HEK293 (cell line): ENCODE measurements at regions not wholly inside any gene's neighbourhood (a gene's known extent, or its start where the extent isn't known, plus 50 kb on each side); places are given as distances from the start of the nearest gene placed in this dataset.
"Not testable (repeated sequence)": the region's sequence is repeated elsewhere in the genome, so short reads cannot be mapped to it uniquely, and the experiment has no call there.

Source experiments
- CTCF ChIA-PET: fragments of 350-600 bp; formaldehyde crosslinking; extraction: SDS; loops from one replicate; lab custom pipeline; 2021; ENCODE audit warnings: antibody characterized with exemption; lab: Yijun Ruan, JAX
- POLR2A ChIA-PET: fragments of 300-600 bp; formaldehyde crosslinking; extraction: SDS; loops from one replicate; lab custom pipeline; 2020; ENCODE audit warnings: antibody characterized with exemption, inconsistent platforms; lab: Yijun Ruan, JAX
- H3K27ac ChIP-seq: fragments of 200-500 bp; sonication (Bioruptor generic); 2 replicates; pipeline ENCODE4 v1.5.1; 2014; ENCODE audit warnings: low read depth, low read length, control low read depth, inconsistent platforms; ENCODE audit errors: extremely low read depth
- H3K36me3 ChIP-seq, 2 experiments: fragments of 200-500 bp in 1 of 2; sonication (Bioruptor generic) in 1 of 2; 1 replicate in 1 of 2; 2 replicates in 1 of 2; pipeline ENCODE4 v1.5.1; 2014 to 2017; ENCODE audit warnings: inconsistent platforms in 2 of 2, low read length in 2 of 2; ENCODE audit not compliant: control insufficient read depth in 2 of 2, insufficient read depth in 1 of 2
- H3K4me1 ChIP-seq: fragments of 200-500 bp; sonication (Bioruptor generic); 2 replicates; pipeline ENCODE4 v1.5.1; 2014; ENCODE audit warnings: mild to moderate bottlenecking, low read length, inconsistent platforms; ENCODE audit not compliant: control insufficient read depth, insufficient read depth
- H3K4me3 ChIP-seq: 2 replicates; pipeline ENCODE4 v1.5.1; 2011; ENCODE audit warnings: low read depth, mild to moderate bottlenecking, control low read depth, low read length, moderate library complexity
- H3K9me3 ChIP-seq: fragments of 200-500 bp; sonication (Bioruptor generic); 2 replicates; pipeline ENCODE4 v1.5.1; 2014; ENCODE audit warnings: low read depth, low read length, inconsistent platforms; ENCODE audit not compliant: control insufficient read depth, insufficient read depth
- EGR2 ChIP-seq: fragments of 450-650 bp; formaldehyde crosslinking; IDR thresholded peaks from 2 replicates; pipeline ENCODE4 v1.5.1; 2016; ENCODE audit warnings: low read depth, missing biosample characterization, missing genetic modification characterization
- KLF17 ChIP-seq: fragments of 450-650 bp; formaldehyde crosslinking; IDR thresholded peaks from 2 replicates; pipeline ENCODE4 v1.5.1; 2016; ENCODE audit warnings: missing biosample characterization, missing genetic modification characterization
- KLF7 ChIP-seq: fragments of 450-650 bp; formaldehyde crosslinking; IDR thresholded peaks from 2 replicates; pipeline ENCODE4 v1.5.1; 2016; ENCODE audit warnings: missing biosample characterization, missing genetic modification characterization, borderline replicate concordance
- MYNN ChIP-seq: fragments of 450-650 bp; formaldehyde crosslinking; IDR thresholded peaks from 2 replicates; pipeline ENCODE4 v1.5.1; 2016; ENCODE audit warnings: missing biosample characterization, missing genetic modification characterization, borderline replicate concordance
- PRDM6 ChIP-seq: fragments of 450-650 bp; formaldehyde crosslinking; IDR thresholded peaks from 2 replicates; pipeline ENCODE4 v1.5.1; 2017; ENCODE audit warnings: missing biosample characterization, missing genetic modification characterization
- TCF7L2 ChIP-seq: IDR thresholded peaks from 2 replicates; pipeline ENCODE4 v1.6.1; 2011; ENCODE audit warnings: low read depth, mild to moderate bottlenecking, inconsistent platforms, low read length, moderate library complexity, borderline replicate concordance
- ZFHX2 ChIP-seq: fragments of 450-650 bp; formaldehyde crosslinking; conservative IDR thresholded peaks from 2 replicates; pipeline ENCODE4 v1.5.1; 2016; ENCODE audit warnings: missing biosample characterization, missing genetic modification characterization
- ZNF121 ChIP-seq: fragments of 450-650 bp; formaldehyde crosslinking; IDR thresholded peaks from 2 replicates; pipeline ENCODE4 v1.5.1; 2016; ENCODE audit warnings: missing biosample characterization, missing genetic modification characterization
- ZNF169 ChIP-seq: fragments of 450-650 bp; formaldehyde crosslinking; IDR thresholded peaks from 2 replicates; pipeline ENCODE4 v1.5.1; 2016; ENCODE audit warnings: missing biosample characterization, missing genetic modification characterization
- ZNF221 ChIP-seq: fragments of 450-650 bp; formaldehyde crosslinking; IDR thresholded peaks from 2 replicates; pipeline ENCODE4 v1.5.1; 2017; ENCODE audit warnings: missing biosample characterization, missing genetic modification characterization, borderline replicate concordance
- ZNF223 ChIP-seq: fragments of 450-650 bp; formaldehyde crosslinking; IDR thresholded peaks from 2 replicates; pipeline ENCODE4 v1.5.1; 2016; ENCODE audit warnings: missing biosample characterization, missing genetic modification characterization
- ZNF23 ChIP-seq: fragments of 450-650 bp; formaldehyde crosslinking; IDR thresholded peaks from 2 replicates; pipeline ENCODE4 v1.5.1; 2016; ENCODE audit warnings: missing biosample characterization, missing genetic modification characterization, borderline replicate concordance
- ZNF530 ChIP-seq: fragments of 450-650 bp; formaldehyde crosslinking; IDR thresholded peaks from 2 replicates; pipeline ENCODE4 v1.5.1; 2016; ENCODE audit warnings: low read depth, missing biosample characterization, missing genetic modification characterization
- ZNF548 ChIP-seq: fragments of 450-650 bp; formaldehyde crosslinking; IDR thresholded peaks from 2 replicates; pipeline ENCODE4 v1.5.1; 2016; ENCODE audit warnings: missing biosample characterization, missing genetic modification characterization
- ZNF580 ChIP-seq: fragments of 450-650 bp; formaldehyde crosslinking; IDR thresholded peaks from 2 replicates; pipeline ENCODE4 v1.5.1; 2016; ENCODE audit warnings: missing biosample characterization, missing genetic modification characterization
- ZNF626 ChIP-seq: fragments of 450-650 bp; sonication (Bioruptor Pico); formaldehyde crosslinking; IDR thresholded peaks from 2 replicates; pipeline ENCODE4 v1.5.1; 2018; ENCODE audit warnings: missing biosample characterization, missing genetic modification characterization, inconsistent platforms
- ZNF639 ChIP-seq: fragments of 450-650 bp; formaldehyde crosslinking; IDR thresholded peaks from 2 replicates; pipeline ENCODE4 v1.5.1; 2016; ENCODE audit warnings: missing biosample characterization, missing genetic modification characterization
- ZNF670 ChIP-seq: fragments of 450-650 bp; formaldehyde crosslinking; IDR thresholded peaks from 2 replicates; pipeline ENCODE4 v1.5.1; 2016; ENCODE audit warnings: missing biosample characterization, missing genetic modification characterization, low read depth
- ZNF692 ChIP-seq: fragments of 450-650 bp; formaldehyde crosslinking; IDR thresholded peaks from 2 replicates; pipeline ENCODE4 v1.5.1; 2016; ENCODE audit warnings: missing biosample characterization, missing genetic modification characterization
- ZNF704 ChIP-seq: fragments of 450-650 bp; formaldehyde crosslinking; IDR thresholded peaks from 2 replicates; pipeline ENCODE4 v1.5.1; 2016; ENCODE audit warnings: missing biosample characterization, missing genetic modification characterization

GRCh38 chr2:171266102-171266501 is 105.4 kb upstream of the TLK1 start:
- no peak overlapping the region for H3K27ac ChIP-seq
- ChIA-PET POLR2A (no interaction called here), CTCF (interaction anchor here (0.5 kb wide), 1 partner anchor 15 kb away, joined by 5 read pairs; no protein-coding TSS in a partner anchor)
- H3K4me3 ChIP-seq, result no peak overlapping the region
- no peaks in the 10 kb centered on the region for H3K36me3 ChIP-seq
- no peaks in the 10 kb centered on the region for H3K9me3 ChIP-seq
- H3K4me1 ChIP-seq, result no peaks in the 10 kb centered on the region
- TF ChIP-seq ZNF23, result no peak
- no peak for TF ChIP-seq PRDM6
- no peak for TF ChIP-seq ZNF169 (tag by site-specific recombination)
- TF ChIP-seq ZNF530 (tag by site-specific recombination), result no peak
- TF ChIP-seq MYNN (tag by site-specific recombination), result no peak
- no peak for TF ChIP-seq TCF7L2
- TF ChIP-seq ZNF626 (tag by site-specific recombination), result no peak
- no peak for TF ChIP-seq KLF17 (tag by site-specific recombination)

- POLR2A ChIA-PET, H3K27ac ChIP-seq, CTCF ChIA-PET, H3K9me3 ChIP-seq, H3K36me3 ChIP-seq, H3K4me1 ChIP-seq, H3K4me3 ChIP-seq: not testable (repeated sequence)
These were observed 100.8 kb upstream of the TLK1 start for GRCh38 chr2:171261529-171261928.

- no peak for TF ChIP-seq ZNF221 (tag by site-specific recombination)
- TF ChIP-seq ZNF121 (tag by site-specific recombination), result no peak
- no peak for TF ChIP-seq ZNF548 (tag by site-specific recombination)
- H3K9me3 ChIP-seq, result no peaks in the 10 kb centered on the region
- no peak overlapping the region for H3K27ac ChIP-seq
- H3K4me1 ChIP-seq, result no peaks in the 10 kb centered on the region
- H3K4me3 ChIP-seq, result no peak overlapping the region
- CTCF ChIA-PET, result interaction anchor here (0.7 kb wide), 1 partner anchor 694 kb away, joined by 3 read pairs; no protein-coding TSS in a partner anchor
- POLR2A ChIA-PET, result no interaction called here
- no peaks in the 10 kb centered on the region for H3K36me3 ChIP-seq
These were observed 100.1 kb upstream of the TLK1 start for GRCh38 chr2:171260471-171261424.

GRCh38 chr2:171254666-171255065 is 94.0 kb upstream of the TLK1 start:
- Histone ChIP-seq H3K4me3 (no peak overlapping the region), H3K4me1 (no peaks in the 10 kb centered on the region), H3K36me3 (no peaks in the 10 kb centered on the region), H3K27ac (no peak overlapping the region), H3K9me3 (no peaks in the 10 kb centered on the region)
- POLR2A ChIA-PET, result no interaction called here
- CTCF ChIA-PET, result interaction anchor here (0.5 to 0.8 kb wide), 2 partner anchors 18 to 57 kb away, joined by 3 read pairs; no protein-coding TSS in a partner anchor
- TF ChIP-seq KLF7 (tag by site-specific recombination) (no peak), ZNF670 (no peak), ZNF223 (tag by site-specific recombination) (no peak), ZFHX2 (tag by site-specific recombination) (no peak), ZNF639 (tag by site-specific recombination) (no peak), EGR2 (tag by site-specific recombination) (no peak), ZNF580 (tag by site-specific recombination) (no peak), ZNF704 (tag by site-specific recombination) (no peak), ZNF692 (tag by site-specific recombination) (no peak)
